Prostate gland (tissue), 2 donors: ENCODE measurements at regions not wholly inside any gene's neighbourhood (a gene's known extent, or its start where the extent isn't known, plus 50 kb on each side); places are given as distances from the start of the nearest gene placed in this dataset.
A peak's percentile ranks its signal among the peaks of the same experiment; 100 is the strongest.

ENCODE experiments used
- DNase-seq: peaks from one replicate; pipeline ENCODE4 v3.0.0-alpha.2; 2019; ENCODE audit warnings: low spot score
- H3K27ac ChIP-seq, 2 donors: fragments of 200-600 bp; sonication (generic); 2 replicates each; pipeline ENCODE4 v1.5.1; 2017 to 2019
- H3K27me3 ChIP-seq: fragments of 200-600 bp; sonication (generic); replicated peaks from 2 replicates; pipeline ENCODE4 v1.5.1; 2019; ENCODE audit not compliant: insufficient read depth
- H3K36me3 ChIP-seq, 2 donors: fragments of 200-600 bp; sonication (generic); 1 replicate in 1 of 2; 2 replicates in 1 of 2; pipeline versions ENCODE4 v1.5.1 to v1.8.1; 2017 to 2019
- H3K4me1 ChIP-seq: fragments of 200-600 bp; sonication (generic); replicated peaks from 2 replicates; pipeline ENCODE4 v1.5.1; 2019
- H3K4me3 ChIP-seq, 2 donors: fragments of 200-600 bp; sonication (generic); 2 replicates each; pipeline ENCODE4 v1.5.1; 2017 to 2019
- H3K9me3 ChIP-seq: fragments of 200-600 bp; sonication (generic); 2 replicates; pipeline ENCODE4 v1.5.1; 2017
- CTCF ChIP-seq, 4 experiments: fragments of 200-600 bp in 2 of 4; fragments of 450-650 bp in 2 of 4; sonication (generic) in 2 of 4; IDR thresholded peaks; 1 replicate in 3 of 4; 2 replicates in 1 of 4; pipeline ENCODE4 v1.5.1; 2016 to 2019; ENCODE audit warnings: antibody characterized with exemption in 4 of 4, mild to moderate bottlenecking in 2 of 4, moderate library complexity in 2 of 4
- POLR2A ChIP-seq: fragments of 450-650 bp; IDR thresholded peaks from one replicate; pipeline ENCODE4 v1.6.1; 2016; ENCODE audit warnings: antibody characterized with exemption, mild to moderate bottlenecking
- POLR2AphosphoS5 ChIP-seq: sonication (generic); formaldehyde crosslinking; IDR thresholded peaks from one replicate; pipeline ENCODE4 v1.6.1; 2017; ENCODE audit warnings: antibody characterized with exemption
- whole genome bisulfite sequencing: methylation state at CpG from one replicate; pipeline ENCODE4 v1.1.5; 2018; 5-methylcytosine and 5-hydroxymethylcytosine counted together
- intact Hi-C: fragments of 100-400 bp; cut with DNase I; formaldehyde crosslinking; loops from one replicate; pipeline ENCODE4 v1.14.2; 2022
- small RNA-seq, 2 donors: library from RNA; depleted of rRNA; stranded (forward); fragments of <200 nt; gene quantifications; one replicate each; pipeline ENCODE3, GENCODE V24; 2016

DNA sequence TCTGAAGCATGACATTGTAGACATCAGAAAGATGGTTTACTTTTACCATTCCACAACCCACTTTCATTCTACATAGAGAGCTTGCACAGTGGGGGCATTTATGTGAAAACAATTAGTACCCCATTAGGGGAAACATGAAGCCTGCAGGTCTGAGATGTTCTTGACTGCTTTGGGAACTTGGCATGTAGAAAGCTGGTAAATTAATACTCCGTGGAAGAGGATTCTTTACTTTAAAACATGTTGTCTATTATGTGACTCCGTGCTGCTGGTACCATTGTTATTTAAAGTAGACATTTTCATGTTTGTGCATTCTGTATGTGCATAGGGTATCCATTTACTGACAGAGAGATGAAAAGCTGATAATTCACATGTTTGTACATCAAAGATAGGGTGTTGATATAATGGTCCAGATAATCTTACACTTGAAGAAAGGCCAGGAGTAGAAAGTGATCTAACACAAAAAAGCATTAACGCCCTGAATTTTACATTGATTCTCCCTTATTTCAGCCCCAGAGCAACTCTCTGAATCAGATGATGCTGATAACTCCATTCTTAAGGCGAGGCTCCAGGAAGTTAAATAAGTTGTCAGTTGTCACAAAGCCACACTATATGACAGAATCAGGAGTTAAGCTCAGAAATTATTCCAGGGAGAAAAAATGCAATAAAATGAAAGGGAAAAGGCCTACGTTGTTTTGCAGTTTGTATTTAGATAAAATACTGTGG is 50.1 kb upstream of the CD180 start:
- no peaks in the 10 kb centered on the region for H3K27me3 ChIP-seq
- no peaks in the 10 kb centered on the region for H3K36me3 ChIP-seq
- peaks cover 3% of the 10 kb centered on the region for H3K4me1 ChIP-seq
- peak overlapping the region; percentile 32 to 47 for H3K27ac ChIP-seq
- intact Hi-C loops = loop anchor here (2.0 to 10.0 kb wide), 8 partner anchors 56 to 1718 kb away; no protein-coding TSS in a partner anchor
- no peaks in the 10 kb centered on the region for H3K9me3 ChIP-seq
- 22% methylated on average over 5 of the region's 5 CpGs for WGBS
- TF ChIP-seq POLR2A (no peak), POLR2AphosphoS5 (no peak), CTCF (IDR thresholded peaks at IDR 0.05) (no peak)
- no peak for DNase-seq
- no peak overlapping the region for H3K4me3 ChIP-seq

Small RNA genes in the stretch of these regions (small RNA-seq; reads per million reads assigned to genes)
- 0 reads per million in 2 donors for gene AC024581.2
- 0 reads per million in 2 donors for gene RNU6-1232P
